ENCODE measurements at regions not wholly inside any gene's neighbourhood (a gene's known extent, or its start where the extent isn't known, plus 50 kb on each side); places are given as distances from the start of the nearest gene placed in this dataset.
"Not testable (repeated sequence)": the region's sequence is repeated elsewhere in the genome, so short reads cannot be mapped to it uniquely, and the experiment has no call there.

GRCh38 chr12:105423237-105423636 is 92.7 kb downstream of the C12orf75 start:
- no peak for DNase-seq

- DNase-seq: no peak
These were observed 93.4 kb downstream of the C12orf75 start for GRCh38 chr12:105423921-105424320.

- DNase-seq: no peak
These were observed 95.0 kb downstream of the C12orf75 start for GRCh38 chr12:105425254-105426174.

GRCh38 chr12:105426766-105427165 is 96.3 kb downstream of the C12orf75 start:
- no peak for DNase-seq

- DNase-seq: no peak
These were observed 97.4 kb downstream of the C12orf75 start for GRCh38 chr12:105427883-105428282.

- DNase-seq: no peak
These were observed 98.4 kb downstream of the C12orf75 start for GRCh38 chr12:105428793-105429395.

- DNase-seq: no peak
These were observed 99.0 kb downstream of the C12orf75 start for GRCh38 chr12:105429511-105429910.

- DNase-seq: no peak
These were observed 101.1 kb downstream of the C12orf75 start for GRCh38 chr12:105431537-105432100.

GRCh38 chr12:105433804-105434203 is 103.3 kb downstream of the C12orf75 start:
- DNase-seq: no peak

- DNase-seq: no peak
These were observed 106.1 kb downstream of the C12orf75 start for GRCh38 chr12:105436636-105437035.

GRCh38 chr12:105440037-105440664 is 109.7 kb downstream of the C12orf75 start:
- no peak for DNase-seq

GRCh38 chr12:105443802-105444652 is 113.5 kb downstream of the C12orf75 start:
- DNase-seq: no peak

- no peak for DNase-seq
These were observed 114.2 kb downstream of the C12orf75 start for GRCh38 chr12:105444653-105445102.

- DNase-seq: no peak
These were observed 114.8 kb downstream of the C12orf75 start for GRCh38 chr12:105445249-105445648.

GRCh38 chr12:105445649-105446048 is 115.2 kb downstream of the C12orf75 start:
- DNase-seq: no peak

- DNase-seq: not testable (repeated sequence)
These were observed 116.0 kb downstream of the C12orf75 start for GRCh38 chr12:105446460-105446859.

- no peak for DNase-seq
These were observed 118.9 kb downstream of the C12orf75 start for GRCh38 chr12:105449431-105449830.

GRCh38 chr12:105451211-105451610 is 120.7 kb downstream of the C12orf75 start:
- DNase-seq: no peak

- DNase-seq: no peak
These were observed 121.3 kb downstream of the C12orf75 start for GRCh38 chr12:105451798-105452197.

GRCh38 chr12:105453316-105453715 is 122.8 kb downstream of the C12orf75 start:
- DNase-seq: no peak

GRCh38 chr12:105454688-105455087 is 124.2 kb downstream of the C12orf75 start:
- no peak for DNase-seq

GRCh38 chr12:105455261-105455660 is 124.8 kb downstream of the C12orf75 start:
- DNase-seq: no peak

Measured in activated CD4-positive, alpha-beta T cell treated with anti-CD3 and anti-CD28 coated beads, Interleukin-2, amount 50 U/mL, for 48 hours (primary cell).